SIG-M5 treated with dmso at 0.1 percent for 504 hours (cell line): ENCODE measurements at regions not wholly inside any gene's neighbourhood (a gene's known extent, or its start where the extent isn't known, plus 50 kb on each side); places are given as distances from the start of the nearest gene placed in this dataset.

Experiments
- DNase-seq: peaks from one replicate; lab custom pipeline; 2025; ENCODE audit not compliant: unreplicated experiment; lab: John Stamatoyannopoulos, UW

- DNase-seq, result no peak
These were observed 217.0 kb downstream of the TLE3 start for GRCh38 chr15:69880571-69881301.

GRCh38 chr15:69881302-69881670, 216.4 kb downstream of the TLE3 start:
- DNase-seq, result no peak

DNA sequence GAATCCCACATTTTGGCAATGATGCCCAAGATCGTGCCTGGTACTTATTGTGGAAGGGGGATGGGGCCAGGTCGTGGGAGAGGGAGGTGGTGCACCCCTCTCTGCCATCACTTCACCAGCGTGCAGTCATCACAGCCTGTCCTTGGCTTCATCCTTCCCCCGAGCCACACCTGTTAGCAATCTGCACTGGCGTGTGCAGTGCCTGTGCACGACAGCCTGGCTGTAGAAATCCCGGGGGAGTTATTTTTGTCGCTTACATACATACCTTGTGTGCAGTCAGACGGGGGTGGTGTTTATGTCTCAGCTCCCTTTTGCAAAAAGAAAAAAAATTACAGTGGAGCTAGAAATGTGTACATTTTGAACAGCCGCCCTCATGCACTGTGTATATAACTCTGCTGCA, 216.0 kb downstream of the TLE3 start:
- DNase-seq, result no peak

DNA sequence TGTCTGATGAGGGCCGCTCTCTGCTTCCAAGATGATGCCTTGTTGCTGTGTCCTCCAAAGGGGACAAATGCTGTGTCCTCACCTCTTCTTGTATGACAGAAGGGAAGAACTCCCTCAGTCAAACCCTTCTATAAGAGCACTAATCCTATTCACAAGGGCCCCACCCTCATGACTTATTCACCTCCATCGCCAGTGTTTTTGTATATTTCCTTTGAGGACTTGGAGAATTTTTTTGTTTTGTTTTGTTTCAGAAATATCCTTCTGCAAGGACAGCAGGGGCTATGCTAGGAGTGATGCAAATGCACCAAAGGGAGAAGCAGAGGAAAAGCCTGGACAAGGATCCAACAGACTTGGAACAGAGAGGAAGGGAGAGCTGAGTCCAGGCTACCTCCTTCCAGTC, 214.4 kb downstream of the TLE3 start:
- no peak for DNase-seq

- no peak for DNase-seq
These were observed 212.4 kb downstream of the TLE3 start for GRCh38 chr15:69885173-69885955.

DNA sequence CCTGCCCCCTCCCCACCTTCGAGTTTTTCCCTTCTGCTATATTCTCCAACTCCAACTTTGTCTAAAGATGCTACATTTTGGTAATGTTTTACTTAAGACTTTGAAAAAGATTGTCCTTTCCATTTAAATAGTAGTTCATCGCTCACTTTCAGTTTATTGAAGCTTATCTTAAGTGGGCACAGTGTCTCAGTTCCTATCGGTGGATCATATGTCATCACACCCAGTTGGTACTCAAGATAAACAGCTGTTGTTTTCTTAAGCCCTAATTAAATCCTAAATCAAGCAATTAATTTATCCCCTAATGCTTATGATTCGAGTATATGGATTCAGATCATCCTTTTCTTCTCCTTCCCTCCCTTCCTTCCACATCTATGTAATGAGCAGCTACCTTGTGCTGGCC, 210.7 kb downstream of the TLE3 start:
- no peak for DNase-seq

DNA sequence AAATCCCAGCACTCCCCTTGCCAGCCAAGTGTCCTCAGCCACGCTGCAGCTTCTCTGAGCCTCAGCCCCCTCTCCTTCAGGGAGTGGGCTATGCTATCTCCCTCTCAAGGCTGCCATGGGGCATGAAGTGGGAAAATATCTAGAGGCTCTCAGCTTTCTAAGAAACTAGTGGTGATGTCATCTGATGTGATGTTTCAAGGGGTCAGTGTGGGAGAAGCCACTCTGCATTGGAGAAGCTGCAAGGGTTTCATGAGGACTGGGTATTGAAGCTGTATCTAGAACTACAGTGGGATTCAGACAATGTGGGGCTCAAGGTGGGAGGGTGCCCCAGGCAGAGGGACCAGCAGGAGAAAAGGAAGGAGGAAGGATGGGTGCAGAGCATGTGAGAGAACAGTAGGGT, 210.2 kb downstream of the TLE3 start:
- no peak for DNase-seq

DNA sequence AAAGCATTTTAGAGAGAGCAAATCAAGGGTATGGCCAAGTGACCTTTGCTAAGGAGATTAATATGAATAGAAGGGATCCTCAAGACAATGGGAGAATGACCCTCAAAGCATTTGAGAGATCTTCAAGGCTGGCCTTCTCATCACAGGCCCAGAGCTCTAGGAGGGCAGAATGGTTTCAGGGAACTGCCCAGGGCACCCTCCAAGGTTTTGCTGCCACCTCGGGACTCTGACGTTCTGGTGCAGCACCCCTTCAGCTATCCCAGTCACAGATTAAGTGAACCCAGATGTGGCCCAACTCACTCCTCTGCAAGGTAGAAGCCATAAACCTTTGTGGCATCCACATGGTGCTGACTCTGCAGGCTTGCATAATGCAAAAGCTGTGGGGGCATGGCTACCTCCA, 209.3 kb downstream of the TLE3 start:
- DNase-seq, result no peak

DNA sequence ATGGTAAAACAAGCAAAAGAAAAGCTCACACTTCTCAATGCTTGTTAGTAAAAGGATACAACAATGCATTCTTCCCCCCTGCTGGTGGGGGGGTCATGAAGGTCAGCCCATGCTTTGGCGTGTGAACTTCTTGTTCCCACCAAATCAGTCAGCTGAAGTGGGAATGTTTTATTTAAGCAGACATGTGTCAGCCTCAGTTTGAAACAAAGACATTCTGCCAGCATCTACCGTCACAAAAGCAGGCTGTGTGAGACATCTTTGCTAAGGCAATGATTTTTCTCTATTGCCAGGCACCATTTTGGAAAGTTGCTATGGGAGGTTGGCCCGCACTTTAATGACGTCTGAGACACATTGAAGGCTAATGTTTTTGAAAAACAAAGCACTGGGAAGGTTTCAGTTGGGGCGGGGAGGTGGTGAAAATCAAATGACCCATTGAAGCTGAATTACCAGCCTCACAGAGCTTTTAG, 206.6 kb downstream of the TLE3 start:
- no peak for DNase-seq

DNA sequence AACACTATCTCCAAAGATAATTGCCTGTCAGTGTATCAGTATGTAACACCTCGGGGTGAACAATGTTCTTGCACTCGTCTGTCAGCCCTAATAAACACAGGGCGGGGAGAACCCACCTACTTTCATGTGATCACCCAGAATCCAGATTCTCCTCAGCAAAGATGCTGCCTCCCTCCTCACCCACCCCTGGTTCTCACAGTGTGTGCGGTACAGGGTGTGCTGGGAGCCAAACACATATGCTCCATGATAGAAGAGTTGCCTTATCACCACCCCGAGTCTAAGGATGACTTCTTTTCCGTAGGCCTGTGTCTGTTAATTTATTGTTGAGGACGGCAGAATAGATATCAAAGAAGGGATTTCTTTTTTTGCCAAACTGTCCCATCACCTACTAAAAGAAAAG, 206.1 kb downstream of the TLE3 start:
- DNase-seq, result no peak

DNA sequence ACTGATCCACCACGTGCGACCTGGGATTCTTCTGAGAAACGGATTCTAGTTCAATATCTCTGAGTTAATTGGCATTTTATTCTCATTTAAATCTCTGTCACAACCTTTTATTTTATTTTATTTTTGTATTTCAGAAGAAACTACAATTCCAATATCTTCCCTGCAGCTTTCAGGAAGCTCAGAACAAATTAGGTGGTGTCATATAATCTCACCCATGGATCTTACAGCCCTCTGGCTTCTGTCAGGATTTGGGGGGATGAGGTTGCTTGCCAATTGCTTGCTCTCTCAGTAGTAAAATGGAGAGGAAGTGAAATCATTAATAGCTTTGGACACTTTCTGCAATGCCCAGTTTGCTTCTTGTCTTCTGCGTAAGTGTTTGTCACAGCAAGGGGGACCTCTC, 205.4 kb downstream of the TLE3 start:
- DNase-seq, result no peak

DNA sequence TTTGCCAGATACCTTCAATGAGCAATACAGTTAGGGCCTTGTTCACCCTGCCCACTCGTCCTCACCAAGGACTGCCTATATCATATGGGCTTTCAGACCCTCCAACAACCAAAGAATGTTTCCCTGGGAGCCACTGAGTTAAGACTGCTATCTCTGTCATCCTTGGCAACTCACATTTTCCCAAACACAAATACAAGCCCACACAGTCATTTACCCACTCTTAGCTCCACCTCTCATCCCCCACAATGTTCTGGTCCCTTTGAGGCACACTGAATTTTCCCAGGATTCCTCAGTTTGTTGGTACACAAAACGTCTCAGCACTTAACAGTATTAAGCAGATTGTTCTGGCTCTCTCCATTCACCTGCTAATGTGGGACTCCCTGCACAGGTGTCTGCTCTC, 204.6 kb downstream of the TLE3 start:
- DNase-seq, result no peak

- DNase-seq, result no peak
These were observed 203.9 kb downstream of the TLE3 start for GRCh38 chr15:69893863-69894262.

- no peak for DNase-seq
These were observed 202.5 kb downstream of the TLE3 start for GRCh38 chr15:69895202-69895601.

- no peak for DNase-seq
These were observed 201.1 kb downstream of the TLE3 start for GRCh38 chr15:69896606-69897005.

DNA sequence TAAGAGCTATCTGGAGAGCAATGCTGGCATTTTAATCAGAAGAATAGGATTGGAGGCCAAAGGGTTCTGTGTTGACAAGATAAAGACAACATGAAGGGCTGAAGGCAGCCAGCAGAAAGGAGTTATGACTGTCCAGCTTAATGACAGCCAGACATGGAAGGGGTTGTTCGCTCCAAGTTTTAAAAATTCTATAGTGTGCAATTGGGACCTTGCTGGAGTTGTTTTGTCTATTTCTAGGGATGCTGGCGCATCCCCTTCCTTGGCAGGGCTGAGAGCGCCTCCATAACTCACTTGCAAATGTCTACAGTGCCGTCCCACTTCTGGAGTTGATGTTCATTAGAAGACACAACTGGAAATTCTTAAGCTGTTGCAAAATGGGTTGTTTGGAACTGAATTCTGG, 200.7 kb downstream of the TLE3 start:
- DNase-seq, result no peak

- DNase-seq, result no peak
These were observed 200.1 kb downstream of the TLE3 start for GRCh38 chr15:69897471-69898237.

DNA sequence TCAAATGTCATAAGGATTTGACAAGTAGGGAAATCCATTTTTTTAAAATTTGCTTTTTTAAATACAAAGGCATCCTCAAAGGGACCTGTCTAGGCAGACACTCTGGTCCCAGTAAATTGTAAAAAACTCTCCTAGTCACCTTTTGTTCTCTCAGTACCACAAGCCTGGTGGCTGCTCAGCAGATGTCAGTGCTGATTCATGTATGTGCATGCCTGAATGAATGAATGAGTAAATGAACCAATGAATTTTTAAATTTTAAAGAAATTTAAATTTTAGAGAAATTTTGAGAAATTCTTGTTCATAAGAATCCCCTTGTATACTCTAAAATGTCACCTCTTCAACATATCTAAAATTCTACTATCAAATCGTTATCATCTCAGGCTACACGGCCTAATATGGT, 199.5 kb downstream of the TLE3 start:
- no peak for DNase-seq

- DNase-seq, result no peak
These were observed 195.2 kb downstream of the TLE3 start for GRCh38 chr15:69902414-69903062.

DNA sequence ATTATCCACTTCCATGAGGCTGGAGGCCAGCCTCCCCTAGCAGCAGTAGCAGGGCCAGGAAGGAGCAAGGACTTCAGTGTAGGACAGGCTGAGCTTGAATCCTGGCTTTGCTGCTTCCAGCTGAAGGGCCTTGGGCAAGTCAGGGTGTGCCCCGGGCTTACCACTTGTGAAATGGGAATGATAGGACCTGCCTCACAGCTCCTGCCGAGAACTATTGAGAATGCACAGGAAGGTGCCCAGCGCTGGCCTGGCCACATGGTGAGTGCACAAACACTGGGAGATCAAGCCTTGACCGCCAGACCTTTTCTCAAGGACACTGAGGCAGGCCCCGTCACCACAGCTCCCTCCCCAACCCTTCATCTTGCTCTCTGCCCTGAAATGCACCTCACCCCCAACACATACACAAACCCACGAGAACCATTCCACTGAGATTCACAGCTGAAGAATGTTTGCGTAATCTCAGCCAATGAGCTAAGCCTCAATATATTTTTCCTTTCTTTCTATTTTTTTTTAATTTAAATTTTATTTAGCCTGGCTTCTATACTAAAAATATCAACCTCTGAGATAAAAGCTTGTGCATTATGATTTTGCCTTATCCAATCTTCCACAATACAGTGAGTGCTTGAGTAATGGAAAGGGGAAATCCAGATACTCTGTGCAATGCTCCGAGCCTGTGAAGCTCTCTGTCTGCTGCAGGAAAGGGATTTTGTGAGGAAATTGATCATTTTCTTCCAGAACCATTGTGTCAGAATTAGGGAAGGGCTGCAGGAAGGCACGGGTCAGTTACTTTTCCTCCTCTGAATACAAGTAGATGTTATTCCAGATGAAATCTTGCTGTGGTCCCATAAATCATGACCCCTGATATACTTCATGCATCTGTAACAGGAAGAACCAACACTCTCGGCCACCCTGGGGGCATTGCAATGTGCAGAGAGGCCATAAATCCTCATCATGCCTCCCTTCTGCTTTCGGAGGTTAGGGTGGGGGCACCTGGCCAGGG, 193.9 kb downstream of the TLE3 start:
- DNase-seq, result no peak
